RCC 7860 (cell line): ENCODE measurements at regions not wholly inside any gene's neighbourhood (a gene's known extent, or its start where the extent isn't known, plus 50 kb on each side); places are given as distances from the start of the nearest gene placed in this dataset.
A peak's percentile ranks its signal among the peaks of the same experiment; 100 is the strongest.
"Not testable (repeated sequence)": the region's sequence is repeated elsewhere in the genome, so short reads cannot be mapped to it uniquely, and the experiment has no call there.

Experiments used
- DNase-seq: peaks from one replicate; pipeline ENCODE4 v3.0.0-alpha.2; 2015; ENCODE audit warnings: low spot score
- FAIRE-seq: peaks from 2 replicates; lab custom pipeline; 2012; peaks lifted over from hg19 to GRCh38; lab: Jason Lieb, UNC

GRCh38 chr7:6937746-6938145, 111.7 kb upstream of the CCZ1B start:
- DNase-seq, FAIRE-seq: not testable (repeated sequence)

- FAIRE-seq, DNase-seq: not testable (repeated sequence)
These were observed 112.2 kb upstream of the CCZ1B start for GRCh38 chr7:6938284-6938683.

- not testable (repeated sequence) for DNase-seq, FAIRE-seq
These were observed 113.1 kb upstream of the CCZ1B start for GRCh38 chr7:6939126-6939525.

GRCh38 chr7:6939896-6940295, 113.8 kb upstream of the CCZ1B start:
- DNase-seq, FAIRE-seq: not testable (repeated sequence)

GRCh38 chr7:6946873-6947272, 120.8 kb upstream of the CCZ1B start:
- not testable (repeated sequence) for DNase-seq

GRCh38 chr7:6950231-6950630, 124.2 kb upstream of the CCZ1B start:
- not testable (repeated sequence) for FAIRE-seq, DNase-seq

More at GRCh38 chr7:6946873-6947272, 120.8 kb upstream of the CCZ1B start:
- not testable (repeated sequence) for FAIRE-seq

- not testable (repeated sequence) for DNase-seq, FAIRE-seq
These were observed 125.5 kb upstream of the CCZ1B start for GRCh38 chr7:6951553-6951952.

- DNase-seq, FAIRE-seq: not testable (repeated sequence)
These were observed 127.2 kb upstream of the CCZ1B start for GRCh38 chr7:6953138-6953797.

GRCh38 chr7:6953798-6954181, 127.7 kb upstream of the CCZ1B start:
- not testable (repeated sequence) for FAIRE-seq, DNase-seq

GRCh38 chr7:6955385-6955784, 129.3 kb upstream of the CCZ1B start:
- DNase-seq, FAIRE-seq: not testable (repeated sequence)

GRCh38 chr7:6955990-6956566, 130.0 kb upstream of the CCZ1B start:
- FAIRE-seq, DNase-seq: not testable (repeated sequence)

- not testable (repeated sequence) for DNase-seq, FAIRE-seq
These were observed 132.3 kb upstream of the CCZ1B start for GRCh38 chr7:6958371-6958770.

GRCh38 chr7:6959942-6960341, 133.9 kb upstream of the CCZ1B start:
- FAIRE-seq, DNase-seq: not testable (repeated sequence)

- not testable (repeated sequence) for DNase-seq, FAIRE-seq
These were observed 136.8 kb upstream of the CCZ1B start for GRCh38 chr7:6962871-6963270.

- not testable (repeated sequence) for FAIRE-seq
These were observed 139.0 kb upstream of the CCZ1B start for GRCh38 chr7:6965051-6965450.

GRCh38 chr7:6970180-6970579, 144.1 kb upstream of the CCZ1B start:
- not testable (repeated sequence) for DNase-seq, FAIRE-seq

More at GRCh38 chr7:6965051-6965450, 139.0 kb upstream of the CCZ1B start:
- peak; percentile 3 for DNase-seq

- not testable (repeated sequence) for DNase-seq, FAIRE-seq
These were observed 148.8 kb upstream of the CCZ1B start for GRCh38 chr7:6974876-6975275.

GRCh38 chr7:6975346-6975745, 149.3 kb upstream of the CCZ1B start:
- not testable (repeated sequence) for DNase-seq, FAIRE-seq

- not testable (repeated sequence) for DNase-seq, FAIRE-seq
These were observed 151.3 kb upstream of the CCZ1B start for GRCh38 chr7:6977368-6977767.

- FAIRE-seq = not testable (repeated sequence)
These were observed 152.3 kb upstream of the CCZ1B start for GRCh38 chr7:6978326-6978725.

GRCh38 chr7:6979456-6979855, 153.4 kb upstream of the CCZ1B start:
- DNase-seq, FAIRE-seq: not testable (repeated sequence)

More at GRCh38 chr7:6978326-6978725, 152.3 kb upstream of the CCZ1B start:
- DNase-seq = not testable (repeated sequence)

- not testable (repeated sequence) for FAIRE-seq, DNase-seq
These were observed 156.3 kb upstream of the CCZ1B start for GRCh38 chr7:6982375-6982774.
